ENCODE measurements at regions not wholly inside any gene's neighbourhood (a gene's known extent, or its start where the extent isn't known, plus 50 kb on each side); places are given as distances from the start of the nearest gene placed in this dataset.

DNA sequence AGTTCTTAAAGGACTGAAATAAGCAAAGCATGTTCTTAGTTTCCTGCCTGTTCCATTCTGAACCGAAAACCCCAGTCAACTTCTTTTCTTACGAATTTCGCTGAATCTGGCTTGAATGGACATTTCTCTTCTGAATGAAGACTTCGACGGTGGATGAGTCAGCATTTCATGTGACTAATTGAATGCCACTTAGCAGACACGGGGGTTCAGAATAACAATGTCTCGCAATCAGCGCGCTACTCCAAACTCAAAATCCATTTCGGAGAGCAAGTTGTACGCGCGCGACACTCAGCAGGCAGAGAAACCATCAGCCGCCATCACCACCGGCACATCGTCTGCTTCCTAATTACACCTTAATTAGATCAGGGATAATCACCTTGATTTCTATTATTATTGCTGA, 239.0 kb upstream of the KLF6 start:
- H4K20me1 ChIP-seq (replicated peaks; ENCODE audit: control insufficient read depth, extremely low read depth, insufficient read depth, low read length), result no peaks in the 10 kb centered on the region
- ChIA-PET CTCF (no interaction called here), POLR2A (no interaction called here)
- no peaks in the 10 kb centered on the region for H3K4me1 ChIP-seq (ENCODE audit: control insufficient read depth, extremely low read depth, insufficient read depth, low read length)
- no peak overlapping the region for H3K27ac ChIP-seq (ENCODE audit: insufficient read depth, low read depth, low read length)
- dilution Hi-C loops (cut with MboI; ENCODE audit: extremely low pct_ligation_motif_present, low sequenced_read_pairs), result no loop called here
- intact Hi-C loops (cut with micrococcal nuclease), result no loop called here
- no TSS peak for BruUV-seq (replicated peaks)
- no peaks in the 10 kb centered on the region for H3K36me3 ChIP-seq (ENCODE audit: control insufficient read depth in 2 of 2, extremely low read depth in 1 of 2, insufficient read depth in 2 of 2, low read length in 2 of 2)
- H3K4me2 ChIP-seq (ENCODE audit: insufficient read depth, low read length), result no peak overlapping the region
- no peak overlapping the region for H3K9ac ChIP-seq (replicated peaks; ENCODE audit: extremely low read depth, insufficient read depth, low read length)
- H2AFZ ChIP-seq (ENCODE audit: low read depth, low read length), result no peak overlapping the region
- H3K4me3 ChIP-seq (replicated peaks in 1 of 3; ENCODE audit: insufficient read depth in 1 of 3, low read depth in 1 of 3, low read length in 3 of 3), result no peak overlapping the region
- H3K9me1 ChIP-seq (replicated peaks; ENCODE audit: control insufficient read depth, extremely low read depth, insufficient read depth, low read length), result no peaks in the 10 kb centered on the region
- H3K9me3 ChIP-seq (replicated peaks; ENCODE audit: control insufficient read depth, insufficient read depth, low read length), result no peaks in the 10 kb centered on the region
- no peaks in the 10 kb centered on the region for H3K27me3 ChIP-seq (ENCODE audit: control insufficient read depth in 2 of 2, insufficient read depth in 2 of 2, low read length in 2 of 2)
- TF ChIP-seq, protein P1, sequence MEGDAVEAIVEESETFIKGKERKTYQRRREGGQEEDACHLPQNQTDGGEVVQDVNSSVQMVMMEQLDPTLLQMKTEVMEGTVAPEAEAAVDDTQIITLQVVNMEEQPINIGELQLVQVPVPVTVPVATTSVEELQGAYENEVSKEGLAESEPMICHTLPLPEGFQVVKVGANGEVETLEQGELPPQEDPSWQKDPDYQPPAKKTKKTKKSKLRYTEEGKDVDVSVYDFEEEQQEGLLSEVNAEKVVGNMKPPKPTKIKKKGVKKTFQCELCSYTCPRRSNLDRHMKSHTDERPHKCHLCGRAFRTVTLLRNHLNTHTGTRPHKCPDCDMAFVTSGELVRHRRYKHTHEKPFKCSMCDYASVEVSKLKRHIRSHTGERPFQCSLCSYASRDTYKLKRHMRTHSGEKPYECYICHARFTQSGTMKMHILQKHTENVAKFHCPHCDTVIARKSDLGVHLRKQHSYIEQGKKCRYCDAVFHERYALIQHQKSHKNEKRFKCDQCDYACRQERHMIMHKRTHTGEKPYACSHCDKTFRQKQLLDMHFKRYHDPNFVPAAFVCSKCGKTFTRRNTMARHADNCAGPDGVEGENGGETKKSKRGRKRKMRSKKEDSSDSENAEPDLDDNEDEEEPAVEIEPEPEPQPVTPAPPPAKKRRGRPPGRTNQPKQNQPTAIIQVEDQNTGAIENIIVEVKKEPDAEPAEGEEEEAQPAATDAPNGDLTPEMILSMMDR (IDR thresholded peaks at IDR 0.05; ENCODE audit: extremely low read depth in 1 of 2, insufficient read depth in 1 of 2, low read depth in 1 of 2, low read length in 2 of 2), result no peak
- no peak for TF ChIP-seq JUN (IDR thresholded peaks at IDR 0.05; ENCODE audit: borderline replicate concordance, insufficient read depth, insufficient read length, low read depth)
- no peaks in the 10 kb centered on the region for H3K79me2 ChIP-seq (ENCODE audit: control insufficient read depth, insufficient read depth, low read length)
- FAIRE-seq (no peak), DNase-seq (ENCODE audit: low read depth, low spot score) (no peak)

DNA sequence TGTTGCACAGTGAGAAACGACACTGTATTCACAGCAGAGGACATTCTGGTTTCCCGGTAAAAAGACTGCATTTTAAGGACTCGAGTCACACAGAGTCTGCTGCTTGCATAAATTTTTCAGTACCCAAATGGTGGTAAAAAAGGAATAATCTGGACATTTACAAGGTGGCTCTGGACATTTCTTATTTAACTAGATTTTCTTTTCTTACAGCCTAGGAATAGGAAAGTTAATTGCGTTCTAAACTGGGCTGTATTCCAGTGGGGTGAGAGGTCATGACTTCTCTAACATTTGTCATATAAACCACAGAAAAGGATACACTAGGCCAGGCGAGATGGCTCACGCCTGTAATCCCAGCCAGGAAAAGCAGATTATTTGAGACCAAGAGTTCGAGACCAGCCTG, 237.5 kb upstream of the KLF6 start:
- TF ChIP-seq POLR2AphosphoS5 (IDR thresholded peaks at IDR 0.05; ENCODE audit: insufficient read depth, low read depth, low read length), result no peak
- TF ChIP-seq, protein P2, sequence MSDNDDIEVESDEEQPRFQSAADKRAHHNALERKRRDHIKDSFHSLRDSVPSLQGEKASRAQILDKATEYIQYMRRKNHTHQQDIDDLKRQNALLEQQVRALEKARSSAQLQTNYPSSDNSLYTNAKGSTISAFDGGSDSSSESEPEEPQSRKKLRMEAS (IDR thresholded peaks at IDR 0.05; ENCODE audit: insufficient read depth, insufficient read length), result no peak
- no peak for TF ChIP-seq JUN (IDR thresholded peaks at IDR 0.05; ENCODE audit: borderline replicate concordance, insufficient read depth, insufficient read length, low read depth)
- TF ChIP-seq POLR2A (IDR thresholded peaks at IDR 0.05; ENCODE audit: low read depth, low read length), result no peak
- no peak for TF ChIP-seq MYC (IDR thresholded peaks at IDR 0.05; ENCODE audit: low read depth, low read length)
- no peak for TF ChIP-seq EZH2 (IDR thresholded peaks at IDR 0.05; ENCODE audit: borderline replicate concordance, low read depth, low read length, severe bottlenecking)
- TF ChIP-seq, protein P1 (IDR thresholded peaks at IDR 0.05; ENCODE audit: extremely low read depth in 1 of 2, insufficient read depth in 1 of 2, low read depth in 1 of 2, low read length in 2 of 2), result no peak
- no peak for TF ChIP-seq GATA2 (IDR thresholded peaks at IDR 0.05; ENCODE audit: insufficient read depth, insufficient read length, low read depth, low read length)
- TF ChIP-seq FOS (IDR thresholded peaks at IDR 0.05; ENCODE audit: borderline replicate concordance, insufficient read depth, low read length), result no peak
- Histone ChIP-seq H3K9me3 (replicated peaks; ENCODE audit: control insufficient read depth, insufficient read depth, low read length) (no peaks in the 10 kb centered on the region), H4K20me1 (replicated peaks; ENCODE audit: control insufficient read depth, extremely low read depth, insufficient read depth, low read length) (no peaks in the 10 kb centered on the region), H3K4me2 (ENCODE audit: insufficient read depth, low read length) (no peak overlapping the region), H3K27me3 (ENCODE audit: control insufficient read depth in 2 of 2, insufficient read depth in 2 of 2, low read length in 2 of 2) (no peaks in the 10 kb centered on the region), H2AFZ (ENCODE audit: low read depth, low read length) (no peak overlapping the region), H3K9ac (replicated peaks; ENCODE audit: extremely low read depth, insufficient read depth, low read length) (no peak overlapping the region), H3K9me1 (replicated peaks; ENCODE audit: control insufficient read depth, extremely low read depth, insufficient read depth, low read length) (no peaks in the 10 kb centered on the region), H3K4me1 (ENCODE audit: control insufficient read depth, extremely low read depth, insufficient read depth, low read length) (no peaks in the 10 kb centered on the region), H3K79me2 (ENCODE audit: control insufficient read depth, insufficient read depth, low read length) (no peaks in the 10 kb centered on the region), H3K36me3 (ENCODE audit: control insufficient read depth in 2 of 2, extremely low read depth in 1 of 2, insufficient read depth in 2 of 2, low read length in 2 of 2) (no peaks in the 10 kb centered on the region), H3K4me3 (replicated peaks in 1 of 3; ENCODE audit: insufficient read depth in 1 of 3, low read depth in 1 of 3, low read length in 3 of 3) (no peak overlapping the region), H3K27ac (ENCODE audit: insufficient read depth, low read depth, low read length) (no peak overlapping the region)
- ChIA-PET CTCF (no interaction called here), POLR2A (no interaction called here)
- no TSS peak for BruUV-seq (replicated peaks)
- DNase-seq (ENCODE audit: low read depth, low spot score), result no peak
- dilution Hi-C loops (cut with MboI; ENCODE audit: extremely low pct_ligation_motif_present, low sequenced_read_pairs), result no loop called here
- intact Hi-C loops (cut with micrococcal nuclease), result no loop called here
- no peak for FAIRE-seq
